HG02678 (cell line): ENCODE measurements at regions not wholly inside any gene's neighbourhood (a gene's known extent, or its start where the extent isn't known, plus 50 kb on each side); places are given as distances from the start of the nearest gene placed in this dataset.

ENCODE experiments used
- ATAC-seq: cut with Tn5 transposase; IDR thresholded peaks from one replicate; pipeline ENCODE4 v1.9.1; 2021; ENCODE audit warnings: mild to moderate bottlenecking, moderate library complexity; ENCODE audit not compliant: unreplicated experiment

GRCh38 chr1:82445827-82446226, 645.1 kb downstream of the ADGRL2 start:
- no peak for ATAC-seq

DNA sequence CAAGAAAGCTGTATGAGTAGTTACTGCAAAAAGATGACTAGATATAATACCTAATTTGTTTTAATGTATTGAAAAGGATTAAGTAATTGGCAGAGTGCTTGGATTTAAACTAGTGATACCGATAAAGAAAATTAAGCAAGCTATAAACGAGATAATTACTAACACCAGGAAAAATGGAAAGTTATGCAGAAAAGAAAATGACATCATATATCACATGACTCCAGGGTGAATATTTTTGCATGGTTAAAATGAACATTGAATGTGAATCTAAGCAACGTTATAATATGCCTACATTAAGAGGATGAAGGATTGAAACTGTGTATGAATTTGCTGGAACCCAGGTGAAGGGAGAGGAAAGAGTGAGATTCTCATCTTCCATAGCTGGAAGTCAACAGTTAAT, 644.4 kb downstream of the ADGRL2 start:
- no peak for ATAC-seq

- no peak for ATAC-seq
Measured at GRCh38 chr1:82441402-82441801, 640.7 kb downstream of the ADGRL2 start.

- ATAC-seq = no peak
Measured at GRCh38 chr1:82423174-82423815, 622.6 kb downstream of the ADGRL2 start.

- ATAC-seq = no peak
Measured at GRCh38 chr1:82421782-82422181, 621.0 kb downstream of the ADGRL2 start.

DNA sequence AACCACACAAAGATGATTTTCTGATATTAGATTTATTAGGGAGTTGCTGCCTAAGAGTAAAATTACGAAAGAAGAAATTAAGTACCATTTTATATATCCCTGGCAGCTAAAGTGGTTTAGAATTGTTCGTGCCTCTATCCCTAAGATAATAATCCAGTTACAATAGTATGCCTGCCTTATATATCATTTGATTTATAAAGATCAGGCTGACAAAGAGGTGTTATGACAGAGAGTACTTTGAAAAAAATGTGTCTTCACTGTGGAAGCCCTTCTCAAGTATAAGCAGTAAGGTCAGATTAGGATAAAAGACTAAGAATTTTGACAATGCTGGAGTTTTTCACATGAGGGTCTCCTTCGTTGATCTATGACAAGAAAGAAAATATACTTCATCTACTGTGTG, 619.9 kb downstream of the ADGRL2 start:
- no peak for ATAC-seq

DNA sequence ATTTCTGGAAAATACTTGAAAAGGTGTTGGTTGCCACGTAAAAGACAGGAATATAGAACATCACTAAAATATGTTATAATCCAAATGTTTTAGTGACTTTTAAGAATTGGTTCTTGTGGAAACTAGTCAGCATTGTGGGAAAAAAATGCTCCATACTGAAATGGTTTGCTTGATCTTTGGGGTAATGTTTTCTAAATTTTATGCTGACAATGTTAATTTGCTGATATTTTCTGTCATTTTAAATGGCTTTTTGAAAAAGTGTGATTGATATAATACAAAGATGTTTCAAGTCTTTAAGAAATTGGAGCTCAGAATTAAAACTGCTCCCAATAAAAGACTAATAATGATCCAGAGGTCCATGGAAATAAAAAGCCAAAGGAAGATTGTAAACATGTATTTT, 610.9 kb downstream of the ADGRL2 start:
- no peak for ATAC-seq

- no peak for ATAC-seq
Measured at GRCh38 chr1:82405333-82405732, 604.6 kb downstream of the ADGRL2 start.

GRCh38 chr1:82401116-82401515, 600.4 kb downstream of the ADGRL2 start:
- ATAC-seq = no peak

- ATAC-seq = no peak
Measured at GRCh38 chr1:82400521-82400920, 599.8 kb downstream of the ADGRL2 start.

DNA sequence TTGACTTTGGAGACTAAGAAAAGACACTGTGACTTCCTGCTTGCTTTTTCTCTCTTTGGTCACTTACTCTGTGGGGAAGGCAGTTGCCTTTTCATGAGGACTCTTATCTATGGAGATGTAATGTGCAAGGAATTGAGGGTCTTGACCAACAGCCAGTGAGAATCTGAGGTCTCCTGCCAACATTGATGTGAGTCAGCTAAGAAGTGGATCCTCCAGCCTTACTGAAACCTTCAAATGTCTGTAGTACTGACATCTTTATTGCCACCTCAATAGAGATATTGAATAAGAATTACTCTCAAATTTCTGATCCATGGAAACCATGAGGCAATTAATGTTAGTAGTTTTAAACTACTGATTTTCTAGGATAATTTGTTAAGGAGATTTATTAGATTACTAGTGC, 598.4 kb downstream of the ADGRL2 start:
- ATAC-seq = no peak

- ATAC-seq = no peak
Measured at GRCh38 chr1:82398357-82398756, 597.6 kb downstream of the ADGRL2 start.

- ATAC-seq = no peak
Measured at GRCh38 chr1:82395440-82395839, 594.7 kb downstream of the ADGRL2 start.

- no peak for ATAC-seq
Measured at GRCh38 chr1:82392946-82393345, 592.2 kb downstream of the ADGRL2 start.

DNA sequence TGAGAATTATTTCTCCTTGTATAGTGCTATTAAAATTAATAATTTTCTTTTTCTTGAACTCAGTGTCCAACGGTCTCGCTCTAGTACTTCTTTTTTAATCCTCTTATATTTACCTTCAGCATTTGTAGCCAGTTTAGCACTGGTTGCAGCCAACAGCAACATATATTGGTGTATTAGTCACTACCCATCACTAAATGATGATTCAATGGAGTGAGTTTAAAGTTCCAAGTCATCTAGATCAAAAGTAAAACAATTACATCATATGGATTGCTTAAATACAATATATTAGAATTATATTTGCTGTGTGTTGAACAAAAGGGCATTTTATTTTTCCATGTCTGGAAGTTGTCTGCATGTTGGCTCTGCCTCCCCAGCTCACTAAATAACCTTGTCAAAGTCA, 591.8 kb downstream of the ADGRL2 start:
- no peak for ATAC-seq

- ATAC-seq = no peak
Measured at GRCh38 chr1:82391712-82392111, 591.0 kb downstream of the ADGRL2 start.

DNA sequence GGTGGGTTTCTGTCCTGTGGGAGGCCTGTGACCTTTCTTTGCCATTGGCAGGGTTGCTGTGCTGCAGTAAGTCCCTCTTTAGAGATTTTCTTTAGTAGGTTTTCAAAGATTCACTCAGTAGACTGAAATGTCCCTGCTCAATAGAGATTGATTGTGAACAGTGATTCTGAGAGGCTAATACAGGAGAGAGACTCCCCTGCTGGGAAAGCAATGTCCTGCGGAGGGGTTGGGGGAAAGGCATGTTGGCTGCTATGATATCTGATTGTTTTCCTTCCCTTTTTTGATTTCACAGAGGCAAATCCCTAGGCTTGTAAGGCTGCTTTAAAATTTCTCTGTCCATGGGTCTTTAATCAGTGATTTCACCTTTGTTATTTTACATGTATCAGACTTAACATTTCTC, 589.9 kb downstream of the ADGRL2 start:
- ATAC-seq = no peak

- ATAC-seq = no peak
Measured at GRCh38 chr1:82388679-82389078, 587.9 kb downstream of the ADGRL2 start.

- no peak for ATAC-seq
Measured at GRCh38 chr1:82387012-82387366, 586.3 kb downstream of the ADGRL2 start.

GRCh38 chr1:82386365-82387011, 585.8 kb downstream of the ADGRL2 start:
- ATAC-seq = no peak

DNA sequence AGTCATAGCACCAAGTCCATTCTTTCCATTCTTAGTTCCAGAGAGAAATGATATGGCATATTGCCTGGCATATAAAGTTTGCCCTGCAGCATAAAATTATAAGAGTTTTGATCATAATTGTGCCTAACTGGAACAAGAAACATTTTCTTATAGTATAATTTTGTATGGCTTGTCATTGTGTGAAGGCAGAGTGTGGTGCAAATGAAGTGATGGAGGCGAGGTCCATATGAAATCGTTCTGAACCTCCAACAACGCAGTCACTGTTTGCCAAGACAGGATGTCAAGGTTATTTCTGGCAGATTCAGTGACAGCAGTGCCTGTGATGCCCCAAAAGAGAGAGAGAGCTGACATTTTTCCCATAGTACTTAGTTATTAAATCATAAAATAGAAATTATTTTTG, 584.0 kb downstream of the ADGRL2 start:
- no peak for ATAC-seq

- no peak for ATAC-seq
Measured at GRCh38 chr1:82377201-82377884, 576.6 kb downstream of the ADGRL2 start.
